ENCODE measurements at regions not wholly inside any gene's neighbourhood (a gene's known extent, or its start where the extent isn't known, plus 50 kb on each side); places are given as distances from the start of the nearest gene placed in this dataset.

- no peak for DNase-seq (ENCODE audit: low spot score)
Measured at GRCh38 chr4:100285121-100285520, 94.9 kb upstream of the DDIT4L start.

- peak; percentile 8 for DNase-seq (ENCODE audit: low spot score)
Measured at GRCh38 chr4:100284129-100284880, 94.0 kb upstream of the DDIT4L start.

DNA sequence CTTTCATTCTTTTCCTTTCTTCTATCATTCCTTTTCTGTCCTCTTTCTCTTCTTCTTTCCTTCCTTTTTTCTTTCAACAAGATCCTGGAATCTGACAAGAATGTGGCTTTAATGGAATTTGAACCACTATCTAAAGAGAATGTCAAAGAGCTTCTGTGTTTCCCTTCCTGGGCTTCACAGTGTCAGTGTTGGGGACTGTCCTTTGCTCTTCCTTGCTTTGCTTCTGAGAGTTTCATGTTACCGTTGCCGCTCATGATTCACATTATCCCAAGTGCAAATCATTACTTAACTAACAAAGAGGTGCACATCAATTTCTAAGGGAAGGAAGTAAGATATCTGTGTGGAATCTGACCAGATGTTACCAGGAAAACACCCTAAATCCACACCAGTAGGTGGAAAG, 90.5 kb upstream of the DDIT4L start:
- DNase-seq (ENCODE audit: low spot score): no peak

GRCh38 chr4:100278567-100278966, 88.3 kb upstream of the DDIT4L start:
- DNase-seq (ENCODE audit: low spot score): no peak

DNA sequence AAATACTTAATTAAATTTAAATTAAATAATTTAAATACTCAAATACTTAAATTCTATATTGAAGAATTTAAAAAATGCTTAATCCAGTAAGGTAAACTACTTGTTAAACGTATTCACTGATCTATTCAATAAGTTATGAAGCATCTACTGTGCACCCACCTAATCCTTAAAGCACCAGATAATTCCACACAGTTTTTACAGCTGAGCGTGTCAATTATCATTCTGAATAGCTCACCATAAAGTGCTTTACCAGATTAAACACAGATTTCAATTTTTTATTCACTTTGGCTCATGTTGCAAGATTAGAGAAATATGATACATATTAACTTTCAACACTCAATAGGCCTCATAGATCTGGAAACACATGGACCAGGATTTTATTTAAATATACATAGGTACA, 79.2 kb upstream of the DDIT4L start:
- no peak for DNase-seq (ENCODE audit: low spot score)

DNA sequence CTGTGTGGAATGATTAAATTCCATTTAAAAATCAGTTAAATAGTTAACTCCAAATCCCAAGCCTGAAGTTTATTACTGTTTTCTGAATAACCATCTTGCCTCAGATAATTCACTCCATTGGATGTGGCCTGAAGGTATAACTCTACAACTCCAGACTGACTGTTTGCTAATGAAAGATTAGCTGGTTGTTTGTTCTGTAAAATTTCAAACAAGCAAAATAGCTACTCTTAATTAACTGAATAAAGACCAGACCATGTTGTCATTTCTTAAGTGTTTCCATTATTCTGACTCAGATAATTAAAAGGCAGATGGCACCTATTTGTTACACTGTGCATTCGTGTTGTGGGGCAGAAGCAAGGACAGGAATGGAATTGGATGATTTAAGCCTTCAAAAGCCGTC, 78.5 kb upstream of the DDIT4L start:
- no peak for DNase-seq (ENCODE audit: low spot score)

- no peak for DNase-seq (ENCODE audit: low spot score)
Measured at GRCh38 chr4:100261346-100261745, 71.1 kb upstream of the DDIT4L start.

GRCh38 chr4:100258675-100259074, 68.4 kb upstream of the DDIT4L start:
- no peak for DNase-seq (ENCODE audit: low spot score)

- no peak for DNase-seq (ENCODE audit: low spot score)
Measured at GRCh38 chr4:100257567-100257966, 67.3 kb upstream of the DDIT4L start.

- no peak for DNase-seq (ENCODE audit: low spot score)
Measured at GRCh38 chr4:100254237-100254636, 64.0 kb upstream of the DDIT4L start.

GRCh38 chr4:100248476-100248875, 58.2 kb upstream of the DDIT4L start:
- DNase-seq (ENCODE audit: low spot score): no peak

DNA sequence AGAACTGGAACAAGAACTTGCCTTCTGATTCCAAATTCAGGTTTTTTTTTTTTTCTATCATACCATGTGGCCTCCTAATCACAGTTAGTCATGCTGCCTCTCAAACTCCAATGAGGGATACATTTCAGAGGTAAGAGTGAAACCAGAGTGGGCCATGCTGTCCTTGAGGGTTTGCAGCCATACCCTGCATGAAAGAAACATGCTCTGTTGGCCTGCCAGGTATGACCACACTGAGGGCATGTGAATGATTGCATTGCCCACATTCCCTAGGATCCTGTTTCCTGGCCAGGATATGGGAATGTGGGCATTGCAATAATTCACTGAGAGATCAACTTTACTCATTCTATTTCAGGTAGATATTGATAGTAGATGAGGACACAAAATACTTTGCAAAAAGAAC, 56.4 kb upstream of the DDIT4L start:
- no peak for DNase-seq (ENCODE audit: low spot score)

DNA sequence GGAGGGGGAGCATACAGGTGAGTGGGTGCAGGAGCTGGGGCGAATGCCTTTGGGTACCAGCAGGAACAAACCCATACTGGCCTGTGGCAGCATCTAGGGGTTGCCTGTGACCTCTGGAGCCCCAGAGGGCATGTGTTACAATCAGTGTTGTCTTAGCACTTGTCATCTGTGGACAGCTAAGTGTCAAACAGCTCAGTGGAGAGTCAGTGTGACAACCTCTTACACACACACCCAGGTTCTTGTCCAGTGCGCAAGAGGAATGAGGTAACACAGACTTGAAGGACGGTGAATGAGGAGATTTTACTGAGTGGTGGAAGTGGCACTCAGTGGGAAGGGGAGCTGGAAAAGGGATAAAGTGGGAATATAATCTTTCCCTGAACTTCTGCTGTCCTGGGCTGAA, 54.1 kb upstream of the DDIT4L start:
- no peak for DNase-seq (ENCODE audit: low spot score)

All from Ammon's horn (tissue), 1 donor.